Omental fat pad (tissue), 3 donors: ENCODE measurements at regions not wholly inside any gene's neighbourhood (a gene's known extent, or its start where the extent isn't known, plus 50 kb on each side); places are given as distances from the start of the nearest gene placed in this dataset.

ENCODE experiments used
- ATAC-seq: fragments of 150-250 bp; one replicate; pipeline ENCODE4 v1.9.1; 2016; ENCODE audit warnings: mild to moderate bottlenecking, moderate library complexity; ENCODE audit not compliant: low FRiP score
- DNase-seq: peaks from one replicate; pipeline ENCODE4 v3.0.0-alpha.2; 2019; ENCODE audit warnings: low spot score
- CTCF ChIP-seq, 3 donors: fragments of 450-650 bp; IDR thresholded peaks; one replicate each; pipeline ENCODE4 v1.5.1; 2016 to 2017; ENCODE audit warnings: antibody characterized with exemption in 3 of 3, mild to moderate bottlenecking in 3 of 3, moderate library complexity in 2 of 3

GRCh38 chr17:71486261-71486660, 634.6 kb upstream of the SOX9 start:
- TF ChIP-seq CTCF (IDR thresholded peaks at IDR 0.05), result no peak
- ATAC-seq (no peak), DNase-seq (no peak)

- ATAC-seq (no peak), DNase-seq (no peak)
- TF ChIP-seq CTCF (IDR thresholded peaks at IDR 0.05), result no peak
Observed at GRCh38 chr17:71488851-71489250, 632.0 kb upstream of the SOX9 start.

GRCh38 chr17:71494062-71494855, 626.6 kb upstream of the SOX9 start:
- DNase-seq, result no peak
- no peak for ATAC-seq
- no peak for TF ChIP-seq CTCF (IDR thresholded peaks at IDR 0.05)

- ATAC-seq (no peak), DNase-seq (no peak)
- TF ChIP-seq CTCF (IDR thresholded peaks at IDR 0.05), result no peak
Observed at GRCh38 chr17:71495420-71495819, 625.4 kb upstream of the SOX9 start.

GRCh38 chr17:71496552-71496951, 624.3 kb upstream of the SOX9 start:
- TF ChIP-seq CTCF (IDR thresholded peaks at IDR 0.05), result no peak

GRCh38 chr17:71500761-71501555, 619.9 kb upstream of the SOX9 start:
- no peak for TF ChIP-seq CTCF (IDR thresholded peaks at IDR 0.05)
- ATAC-seq (no peak), DNase-seq (no peak)

More at GRCh38 chr17:71496552-71496951, 624.3 kb upstream of the SOX9 start:
- DNase-seq (no peak), ATAC-seq (no peak)
